Activated CD4-positive, alpha-beta T cell treated with anti-CD3 and anti-CD28 coated beads, Interleukin-10, Interleukin-2, amounts not matched to agents 100 ng/mL and 50 ng/mL, durations not matched to agents 16 hours and 8 hours (primary cell): ENCODE measurements at regions not wholly inside any gene's neighbourhood (a gene's known extent, or its start where the extent isn't known, plus 50 kb on each side); places are given as distances from the start of the nearest gene placed in this dataset.

ENCODE experiments used
- DNase-seq: peaks from one replicate; pipeline ENCODE4 v3.0.0-alpha.2; 2020

DNA sequence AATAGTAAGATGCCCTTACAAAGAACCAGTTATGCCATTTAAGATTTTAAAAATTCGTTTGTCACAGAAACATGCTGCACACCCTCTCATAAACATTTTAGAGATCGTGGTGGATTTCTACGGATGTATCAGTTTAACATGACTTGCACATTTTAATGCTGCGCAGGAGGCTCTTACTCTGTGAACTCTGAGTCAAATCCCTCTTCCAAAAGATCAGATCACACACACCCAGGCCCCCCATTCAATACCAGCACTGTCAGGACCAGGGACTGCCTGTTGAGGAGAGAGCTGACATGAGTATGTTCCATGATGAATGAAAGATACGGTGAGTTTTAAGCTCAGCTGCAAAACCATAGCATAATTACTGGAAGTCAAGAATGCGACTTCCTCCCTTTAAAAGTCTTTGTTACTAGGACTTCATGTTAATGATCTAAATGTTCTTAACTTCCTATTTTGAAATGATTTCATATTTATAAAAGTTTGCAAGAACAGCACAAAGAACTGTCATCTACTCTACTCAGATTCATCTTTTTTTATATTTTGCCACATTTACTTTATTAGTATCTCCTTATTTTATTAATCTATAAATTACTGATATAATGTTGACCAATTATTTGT, 500.2 kb downstream of the GLRX3 start:
- DNase-seq, result no peak

GRCh38 chr10:130637089-130637676, 501.0 kb downstream of the GLRX3 start:
- no peak for DNase-seq

DNA sequence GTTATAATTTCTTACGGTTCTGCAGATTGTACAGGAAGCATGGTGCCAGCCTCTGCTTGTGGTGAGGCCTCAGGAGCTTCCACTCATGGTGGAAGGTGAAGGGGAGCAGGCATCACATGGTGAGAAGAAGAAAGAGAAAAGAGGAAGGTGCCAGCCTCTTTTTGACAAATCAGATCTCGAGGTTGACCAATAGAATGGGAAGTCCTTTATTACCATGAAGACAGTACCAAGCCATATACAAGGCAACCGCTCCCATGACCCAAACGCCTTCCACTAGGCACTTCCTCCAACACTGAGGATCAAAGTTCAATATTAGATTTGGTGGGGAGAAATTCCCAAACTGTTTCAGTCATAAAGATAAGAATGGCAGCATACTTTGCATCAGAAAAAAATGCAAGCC, 502.8 kb downstream of the GLRX3 start:
- no peak for DNase-seq

DNA sequence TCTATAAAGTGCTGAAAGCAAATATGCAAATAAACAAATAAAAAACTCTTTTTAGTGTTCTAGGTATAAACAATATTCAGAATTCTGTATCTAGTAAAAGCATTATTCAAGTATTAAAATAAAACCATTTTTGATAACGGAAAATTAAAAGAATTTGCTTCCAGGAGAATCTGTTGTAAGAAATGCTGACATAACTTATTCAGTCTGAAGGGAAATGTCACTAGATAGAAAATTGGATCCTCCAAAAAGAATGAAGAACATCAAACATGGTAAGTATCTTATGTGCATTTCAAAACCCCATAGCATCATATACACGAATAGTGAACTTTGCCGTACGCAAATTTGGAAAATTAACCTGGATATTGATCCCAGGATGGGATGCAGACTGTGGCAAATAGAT, 506.7 kb downstream of the GLRX3 start:
- DNase-seq, result no peak

- no peak for DNase-seq
These were observed 511.1 kb downstream of the GLRX3 start for GRCh38 chr10:130647341-130647740.

DNA sequence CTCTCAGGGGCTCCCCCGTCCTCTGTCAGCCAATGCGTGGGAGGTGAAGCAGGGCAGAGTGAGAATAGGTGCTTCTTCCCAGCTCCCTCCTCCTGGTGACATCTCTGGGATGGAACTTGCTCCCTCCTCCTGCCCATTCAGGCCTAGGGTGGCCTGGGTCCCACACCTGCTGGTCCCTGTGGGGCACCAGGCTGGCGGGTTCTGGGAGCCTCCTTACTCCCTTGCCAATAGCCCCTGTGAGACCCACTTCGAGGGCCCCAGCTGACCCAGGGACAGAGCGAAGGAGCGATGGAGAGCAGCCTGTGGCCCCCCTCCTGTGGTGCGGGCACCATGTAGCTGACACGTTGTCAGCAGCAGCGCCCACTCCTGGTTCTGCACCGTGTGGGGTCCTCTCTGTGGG, 512.6 kb downstream of the GLRX3 start:
- DNase-seq, result no peak

DNA sequence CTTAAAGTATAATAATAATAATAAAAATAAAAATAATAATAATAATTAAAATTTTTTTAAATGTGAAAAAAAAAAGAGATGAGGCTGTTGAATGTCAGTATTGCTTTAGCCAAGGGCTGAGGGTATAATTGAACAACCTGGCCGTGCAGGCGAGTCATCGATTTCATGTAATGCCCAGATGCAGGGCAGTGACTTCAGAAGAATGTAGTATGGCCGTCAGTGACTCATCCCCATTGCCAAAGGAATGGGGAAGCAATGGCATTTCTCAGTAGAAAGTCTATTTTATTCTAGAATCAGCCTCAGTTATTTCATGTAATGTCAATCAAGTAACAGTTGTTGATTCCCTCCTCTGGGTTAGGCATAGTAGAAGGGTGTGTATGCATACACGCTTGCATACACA, 516.4 kb downstream of the GLRX3 start:
- no peak for DNase-seq

DNA sequence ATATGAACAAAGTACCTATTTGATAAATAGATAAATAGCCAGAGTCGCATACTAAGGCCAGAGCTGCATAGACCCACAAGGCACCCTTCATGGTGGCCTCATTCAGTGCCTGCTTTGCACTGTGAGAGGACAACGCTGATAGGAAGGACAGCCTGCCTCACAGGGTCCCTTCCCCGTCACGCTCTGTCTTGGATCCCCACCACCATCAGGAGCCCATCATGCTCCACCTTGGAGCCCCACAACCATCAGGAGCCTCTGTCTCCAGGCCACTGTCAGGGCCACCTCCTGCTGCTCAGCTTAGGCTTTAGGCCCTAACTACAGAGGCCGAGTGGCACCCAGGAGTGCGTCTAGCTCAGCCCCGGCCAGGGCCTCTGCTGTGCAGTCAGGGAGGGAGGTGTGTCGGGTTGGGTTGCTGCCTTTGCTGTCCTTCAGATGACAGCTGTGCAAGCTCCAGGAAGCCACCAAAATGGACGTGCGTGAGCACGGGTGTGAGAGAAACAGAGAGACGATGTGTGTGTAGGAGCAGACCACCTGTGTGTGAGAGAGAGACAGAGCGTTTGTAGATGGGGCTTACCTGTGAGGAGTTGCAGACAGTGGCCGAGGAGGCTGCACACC, 516.9 kb downstream of the GLRX3 start:
- DNase-seq, result no peak

DNA sequence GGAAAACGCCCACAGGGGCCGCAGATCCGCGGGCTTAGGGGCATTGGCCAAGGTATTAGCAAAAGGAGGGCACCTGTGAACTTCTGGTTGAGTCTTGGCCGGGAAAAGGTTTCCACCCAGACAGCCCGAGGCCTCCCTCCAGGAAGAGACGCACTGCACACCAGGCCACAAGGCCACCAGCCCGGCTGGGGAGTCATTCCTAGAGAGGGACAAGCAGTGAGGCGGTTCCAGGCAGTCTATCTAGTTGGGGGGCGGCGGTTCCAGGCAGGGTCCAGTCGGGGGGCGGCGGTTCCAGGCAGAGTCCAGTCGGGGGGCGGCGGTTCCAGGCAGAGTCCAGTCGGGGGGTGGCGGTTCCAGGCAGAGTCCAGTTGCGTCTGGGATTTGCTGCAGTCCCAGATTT, 518.5 kb downstream of the GLRX3 start:
- no peak for DNase-seq

- no peak for DNase-seq
These were observed 519.4 kb downstream of the GLRX3 start for GRCh38 chr10:130655313-130656186.

DNA sequence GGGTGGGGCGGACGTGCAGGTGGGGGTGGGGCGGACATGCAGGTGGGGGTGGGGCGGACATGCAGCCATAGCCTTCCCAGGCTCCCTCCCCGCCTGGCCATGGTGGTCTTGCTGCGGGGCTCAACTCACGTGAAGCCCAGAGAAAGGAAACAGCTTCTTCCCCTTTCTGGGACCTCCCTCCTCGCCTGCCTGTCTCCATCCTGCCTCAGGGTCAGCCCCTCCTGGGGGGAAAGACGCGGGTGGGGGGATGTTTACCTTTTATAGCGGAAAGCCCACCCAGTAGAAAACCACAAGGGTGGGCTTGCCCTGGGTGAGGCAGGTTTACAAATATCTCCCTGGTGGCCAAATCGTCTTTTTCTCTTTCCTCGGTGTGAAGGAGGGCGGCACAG, 520.0 kb downstream of the GLRX3 start:
- no peak for DNase-seq

- DNase-seq, result no peak
These were observed 520.5 kb downstream of the GLRX3 start for GRCh38 chr10:130656582-130657133.

- DNase-seq, result no peak
These were observed 522.6 kb downstream of the GLRX3 start for GRCh38 chr10:130658687-130659290.

DNA sequence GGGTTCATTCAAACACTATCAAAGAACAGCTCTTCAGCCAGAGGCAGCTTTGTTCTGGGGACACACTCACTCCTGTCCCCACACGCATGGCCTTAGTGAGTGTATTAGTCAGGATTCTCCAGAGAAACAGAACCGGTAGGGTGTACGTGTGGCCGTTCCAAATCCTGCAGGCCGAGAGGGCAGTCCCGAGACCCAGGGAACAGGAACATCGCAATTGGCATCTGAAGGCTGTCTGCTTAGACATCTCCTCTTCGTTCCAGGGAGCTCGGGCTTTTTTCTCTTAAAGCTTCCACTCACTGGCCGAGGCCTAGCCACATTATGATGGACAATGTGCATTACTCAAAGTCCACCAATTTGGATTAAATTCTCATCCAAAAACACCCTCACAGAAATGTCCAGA, 523.3 kb downstream of the GLRX3 start:
- DNase-seq, result no peak

DNA sequence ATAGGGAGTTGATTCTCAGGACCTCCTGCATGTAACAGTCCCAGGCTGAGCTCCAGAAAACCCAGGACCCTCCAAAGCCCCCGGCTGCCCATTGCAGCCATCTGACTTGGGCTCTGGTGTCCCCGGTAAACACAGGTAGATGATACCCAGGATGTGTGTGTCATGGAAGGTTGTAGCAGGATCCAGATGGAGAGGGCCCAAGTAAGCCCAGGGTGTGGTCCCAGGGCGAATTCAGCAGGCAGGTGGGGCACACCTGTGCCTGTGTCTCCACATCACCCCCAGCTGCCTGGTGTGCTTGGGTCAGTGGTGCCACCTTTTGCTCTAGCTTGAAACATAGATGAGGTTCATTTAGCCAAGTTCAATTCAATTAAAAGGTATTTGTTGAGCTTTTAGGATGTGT, 524.1 kb downstream of the GLRX3 start:
- no peak for DNase-seq

DNA sequence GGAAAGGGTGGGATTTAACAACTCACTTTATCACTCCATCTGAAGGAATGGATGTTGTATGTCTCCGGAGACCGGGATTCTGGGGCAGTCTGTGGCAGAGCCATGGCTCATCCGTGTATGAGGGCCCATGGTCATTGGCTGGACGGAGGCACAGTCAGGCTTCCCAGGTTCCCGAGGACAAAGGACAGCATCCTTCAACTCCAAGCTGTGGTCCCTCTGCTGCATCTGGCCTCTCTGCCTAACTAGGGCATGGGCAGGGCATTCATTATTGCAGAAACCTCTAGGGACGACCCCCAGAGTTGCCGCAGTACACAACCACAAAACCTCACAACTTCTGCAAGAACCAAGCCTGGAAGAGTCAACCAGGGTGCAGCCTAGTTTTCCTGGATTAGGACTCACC, 525.2 kb downstream of the GLRX3 start:
- DNase-seq, result no peak

DNA sequence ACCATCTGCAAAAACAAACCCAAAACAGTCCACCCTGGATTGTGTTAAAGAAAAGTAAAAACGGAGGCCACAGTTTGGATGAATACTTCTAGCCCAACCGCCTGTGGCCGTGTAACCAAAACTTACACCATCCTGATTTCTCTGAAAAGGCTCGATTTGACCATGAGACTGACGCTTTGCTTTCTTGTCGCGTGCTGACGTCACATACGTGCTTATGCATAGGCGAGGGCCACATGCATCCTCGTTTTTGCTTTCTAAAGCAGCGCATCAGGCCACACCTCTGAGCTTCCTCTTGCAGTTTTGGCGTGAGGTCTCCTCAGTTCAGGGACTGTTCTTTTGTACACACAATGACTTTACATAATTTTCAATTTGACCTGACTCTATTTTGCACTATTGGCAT, 526.6 kb downstream of the GLRX3 start:
- no peak for DNase-seq

DNA sequence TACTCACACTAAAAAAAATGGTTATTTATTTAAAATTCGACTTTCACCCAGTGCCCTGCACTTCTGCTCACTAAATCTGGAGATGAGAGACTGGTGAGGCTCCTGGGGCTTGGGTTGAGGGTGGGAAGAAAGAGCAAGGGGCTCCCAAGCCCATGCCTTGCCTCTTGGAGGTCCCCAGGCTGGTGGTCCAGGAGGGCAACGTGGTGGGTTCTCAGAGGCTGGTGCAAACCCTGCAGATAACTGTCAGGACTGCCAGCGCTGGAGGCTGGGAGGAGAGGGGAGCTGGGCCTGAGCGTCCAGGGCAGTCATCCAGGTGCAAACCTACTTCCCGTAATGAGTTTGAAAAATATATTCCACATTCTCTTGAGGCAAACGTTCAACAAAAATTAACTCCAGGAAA, 528.3 kb downstream of the GLRX3 start:
- DNase-seq, result no peak

DNA sequence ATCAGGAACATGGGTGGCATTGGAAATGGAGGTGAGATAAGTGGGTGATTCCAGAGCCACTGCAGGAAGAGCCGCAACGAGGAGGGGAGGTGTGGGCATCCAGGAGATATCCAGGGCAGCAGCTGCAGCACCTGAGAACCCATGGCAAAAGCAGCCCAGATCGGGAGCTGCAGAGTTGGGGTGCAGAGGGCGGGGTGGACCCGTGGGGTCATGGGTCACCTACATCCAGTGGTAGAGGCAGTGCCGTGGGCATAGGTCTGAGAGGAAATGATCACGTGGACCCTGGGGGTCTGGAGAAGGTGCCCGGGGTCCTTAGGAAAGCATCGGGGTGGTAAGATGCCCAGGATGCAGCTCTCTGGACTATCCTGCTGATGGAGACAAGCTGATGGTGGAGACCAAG, 530.0 kb downstream of the GLRX3 start:
- no peak for DNase-seq

DNA sequence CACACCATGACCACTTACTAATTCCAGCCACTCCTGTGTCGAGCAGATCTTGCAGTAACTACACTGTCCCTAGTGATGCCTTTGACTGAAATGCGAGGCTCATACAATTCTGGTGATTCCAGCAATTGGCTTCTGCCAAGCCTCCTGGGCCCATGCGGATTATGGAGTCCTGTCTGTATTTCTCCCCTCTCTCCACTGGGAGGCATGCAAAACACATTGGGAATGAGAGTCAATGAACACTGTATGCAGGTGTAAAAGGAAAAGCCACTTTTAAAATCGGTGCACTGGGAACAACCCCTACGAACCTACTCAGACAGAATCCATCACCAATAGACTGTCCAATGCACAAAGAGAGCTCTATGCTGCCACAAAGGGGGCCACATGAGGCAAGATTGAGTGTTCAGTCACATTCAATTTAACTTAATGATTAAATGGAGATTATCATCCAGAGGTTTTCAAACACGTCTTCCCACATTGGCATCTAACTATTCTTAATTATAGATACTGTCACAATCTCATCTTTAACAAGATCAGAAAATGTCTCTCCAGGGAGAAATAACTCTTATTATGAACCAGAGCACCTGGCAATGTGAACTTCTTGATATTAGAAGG, 550.6 kb downstream of the GLRX3 start:
- no peak for DNase-seq

DNA sequence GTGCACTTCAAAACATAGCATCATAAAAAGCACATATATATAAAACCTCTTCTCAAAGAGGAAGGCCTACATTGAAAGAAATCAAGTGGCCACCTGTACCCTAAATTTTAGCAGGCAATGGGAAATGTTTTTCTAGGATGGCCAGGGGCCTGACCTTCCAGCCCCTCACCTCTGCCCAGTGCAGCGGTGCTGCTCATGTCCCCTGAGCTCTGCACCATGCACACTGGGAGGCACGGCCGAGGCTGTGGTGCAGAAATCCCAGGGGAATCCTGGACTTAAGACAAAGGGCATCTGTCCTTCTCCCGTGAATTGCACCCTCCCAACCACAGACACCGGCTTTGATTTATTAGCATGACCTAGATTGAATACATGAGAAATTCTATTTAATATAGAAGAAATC, 551.4 kb downstream of the GLRX3 start:
- no peak for DNase-seq

- DNase-seq, result no peak
These were observed 553.8 kb downstream of the GLRX3 start for GRCh38 chr10:130689743-130690626.
